ENCODE measurements at regions not wholly inside any gene's neighbourhood (a gene's known extent, or its start where the extent isn't known, plus 50 kb on each side); places are given as distances from the start of the nearest gene placed in this dataset.
"Not testable (repeated sequence)": the region's sequence is repeated elsewhere in the genome, so short reads cannot be mapped to it uniquely, and the experiment has no call there.

DNA sequence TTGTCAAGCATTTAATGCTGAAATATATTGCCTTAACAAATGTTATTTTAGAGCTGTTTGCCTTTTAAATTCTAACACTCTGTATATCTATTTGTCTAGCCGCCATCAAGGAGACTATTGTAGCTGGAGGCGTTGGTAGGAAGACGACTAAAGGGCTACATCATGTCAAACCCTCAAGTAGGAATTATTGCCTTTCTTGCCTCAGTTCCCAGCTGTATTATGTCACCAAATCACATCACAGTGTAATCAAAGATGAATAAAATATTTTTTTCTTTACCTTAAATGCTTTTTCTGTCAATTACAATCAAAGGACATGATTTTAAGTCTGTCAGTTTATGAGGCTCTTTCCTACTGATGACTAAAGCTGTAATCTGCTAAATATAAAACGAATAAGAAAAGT, 233.1 kb downstream of the ZIC4 start:
- no peak overlapping the region for H3K4me3 Mint-ChIP-seq
- no peak for ATAC-seq (replicated peaks in 1 of 2)
- no peaks in the 10 kb centered on the region for H3K27me3 Mint-ChIP-seq (ENCODE audit: low read depth)

DNA sequence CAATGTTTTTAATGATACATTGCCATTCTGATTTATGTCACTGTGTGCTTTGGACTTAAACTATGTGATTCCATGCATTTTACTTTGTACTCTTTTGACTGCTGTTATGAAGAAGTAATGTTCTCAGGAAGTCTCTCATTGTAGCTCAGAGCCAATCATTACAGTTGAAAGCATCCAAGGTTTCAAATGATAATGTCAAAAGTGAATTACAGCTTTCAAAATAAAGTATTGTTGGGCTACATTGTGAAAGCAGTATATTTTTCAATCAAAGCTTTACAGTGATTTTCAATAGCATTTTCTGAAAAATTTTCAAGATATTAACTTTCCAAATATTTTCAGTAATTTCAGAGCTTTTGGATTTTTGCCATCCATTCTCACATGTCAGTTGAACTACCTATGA, 243.6 kb downstream of the ZIC4 start:
- no peak for ATAC-seq (replicated peaks in 1 of 2)
- peaks cover 3 to 5% of the 10 kb centered on the region in 2 donors for H3K9me3 Mint-ChIP-seq
- no peak overlapping the region for H3K4me3 Mint-ChIP-seq
- H3K36me3 Mint-ChIP-seq (ENCODE audit: insufficient read depth in 2 of 2) = peaks cover 0 to 3% of the 10 kb centered on the region in 2 donors
- no peak overlapping the region for H3K27ac Mint-ChIP-seq
- DNase-seq = no peak
- H3K27me3 Mint-ChIP-seq (ENCODE audit: low read depth) = no peaks in the 10 kb centered on the region
- no peaks in the 10 kb centered on the region for H3K4me1 Mint-ChIP-seq (ENCODE audit: low read depth)

More for the DNA sequence above, 233.1 kb downstream of the ZIC4 start:
- no peaks in the 10 kb centered on the region for H3K36me3 Mint-ChIP-seq (ENCODE audit: insufficient read depth in 2 of 2)
- peaks cover 3 to 9% of the 10 kb centered on the region in 2 donors for H3K9me3 Mint-ChIP-seq
- H3K27ac Mint-ChIP-seq = no peak overlapping the region
- DNase-seq = no peak
- H3K4me1 Mint-ChIP-seq (ENCODE audit: low read depth) = no peaks in the 10 kb centered on the region

DNA sequence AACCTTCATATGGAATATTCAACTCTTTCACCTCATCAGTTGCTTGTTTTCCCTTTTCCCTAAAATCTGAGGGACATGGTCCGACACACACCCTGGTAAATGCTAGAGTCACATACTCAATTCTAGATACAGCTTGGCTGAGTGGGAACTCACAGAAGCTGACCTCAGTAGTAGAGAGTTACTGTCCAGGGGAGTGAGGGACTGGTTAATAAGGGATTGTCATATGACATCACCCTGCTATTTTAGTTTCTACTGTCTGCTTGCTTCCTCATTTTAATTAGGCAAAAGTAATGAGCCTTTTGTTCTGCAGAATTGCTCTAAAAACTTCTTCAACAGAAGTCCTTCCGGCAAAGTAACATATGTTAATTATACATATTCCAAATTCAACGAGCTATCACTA, 244.5 kb downstream of the ZIC4 start:
- Mint-ChIP-seq H3K4me1 (ENCODE audit: low read depth) (no peaks in the 10 kb centered on the region), H3K36me3 (ENCODE audit: insufficient read depth in 2 of 2) (peaks cover 0 to 3% of the 10 kb centered on the region in 2 donors), H3K27ac (no peak overlapping the region), H3K9me3 (peaks cover 3 to 10% of the 10 kb centered on the region in 2 donors), H3K4me3 (no peak overlapping the region), H3K27me3 (ENCODE audit: low read depth) (no peaks in the 10 kb centered on the region)
- DNase-seq = no peak
- ATAC-seq (replicated peaks in 1 of 2) = no peak

DNA sequence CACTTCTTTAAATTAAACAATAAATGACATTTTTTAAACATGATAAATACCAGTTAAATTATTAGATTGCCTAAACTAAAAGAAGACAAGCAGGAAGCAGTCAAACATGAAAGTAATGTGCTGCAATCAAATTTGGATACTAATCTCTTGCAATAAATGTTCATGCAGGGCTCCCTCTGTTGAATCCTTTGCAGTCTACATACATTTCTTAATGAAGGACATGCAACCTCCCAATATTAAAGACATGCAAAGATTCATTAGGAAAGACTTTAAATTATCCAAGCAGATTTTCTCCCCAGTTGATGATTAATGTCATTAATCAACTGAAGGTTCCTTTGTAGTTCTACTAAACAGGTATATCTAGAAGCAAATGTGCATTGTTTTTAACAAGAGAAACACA, 245.4 kb downstream of the ZIC4 start:
- Mint-ChIP-seq H3K27ac (no peak overlapping the region), H3K27me3 (ENCODE audit: low read depth) (no peaks in the 10 kb centered on the region), H3K4me3 (no peak overlapping the region), H3K9me3 (peaks cover 4 to 13% of the 10 kb centered on the region in 2 donors), H3K36me3 (ENCODE audit: insufficient read depth in 2 of 2) (peaks cover 0 to 3% of the 10 kb centered on the region in 2 donors), H3K4me1 (ENCODE audit: low read depth) (no peaks in the 10 kb centered on the region)
- no peak for DNase-seq
- ATAC-seq (replicated peaks in 1 of 2) = no peak

DNA sequence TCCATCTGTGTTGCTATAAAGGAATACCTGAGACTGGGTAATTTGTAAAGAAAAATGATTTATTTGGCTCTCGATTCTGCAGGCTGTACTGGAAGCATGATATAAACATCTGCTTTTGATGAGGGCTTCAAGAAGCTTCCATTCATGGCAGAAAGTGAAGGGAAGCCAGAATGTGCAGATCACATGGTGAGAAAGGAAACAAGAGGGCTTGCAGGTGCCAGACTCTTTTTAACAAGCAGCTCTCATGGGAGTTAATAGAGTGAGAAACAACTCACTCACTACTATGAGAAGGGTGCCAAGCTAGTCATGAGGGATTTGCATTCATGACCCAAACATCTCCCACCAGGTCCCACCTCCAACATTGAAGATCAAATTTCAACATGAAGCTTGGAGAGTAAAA, 247.2 kb downstream of the ZIC4 start:
- no peak overlapping the region for H3K27ac Mint-ChIP-seq
- peaks cover 0 to 3% of the 10 kb centered on the region in 2 donors for H3K36me3 Mint-ChIP-seq (ENCODE audit: insufficient read depth in 2 of 2)
- no peak for ATAC-seq (replicated peaks in 1 of 2)
- H3K4me1 Mint-ChIP-seq (ENCODE audit: low read depth) = no peaks in the 10 kb centered on the region
- peaks cover 10 to 18% of the 10 kb centered on the region in 2 donors for H3K9me3 Mint-ChIP-seq
- H3K27me3 Mint-ChIP-seq (ENCODE audit: low read depth) = no peaks in the 10 kb centered on the region
- H3K4me3 Mint-ChIP-seq = no peak overlapping the region
- DNase-seq = no peak

DNA sequence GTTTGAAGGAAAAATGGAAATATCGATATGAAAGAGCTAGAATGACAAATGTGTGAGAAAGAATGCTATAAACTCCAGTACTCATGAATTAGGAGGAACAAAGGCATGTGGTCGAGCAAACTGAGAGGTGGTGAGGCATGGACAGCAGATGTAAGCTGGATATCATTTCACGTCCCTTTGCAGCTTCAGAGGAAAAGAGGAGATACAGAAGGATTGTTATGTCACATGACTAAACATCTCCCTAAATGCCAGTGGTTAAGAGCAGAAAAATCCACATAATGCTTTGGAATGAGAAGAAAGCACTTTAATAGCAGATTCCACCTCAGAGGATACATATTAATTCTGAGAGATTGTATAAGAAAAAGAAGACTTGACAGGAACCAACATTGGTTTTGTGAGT, 248.7 kb downstream of the ZIC4 start:
- ATAC-seq (replicated peaks in 1 of 2) (no peak), DNase-seq (no peak)
- no peaks in the 10 kb centered on the region for H3K27me3 Mint-ChIP-seq (ENCODE audit: low read depth)
- H3K4me1 Mint-ChIP-seq (ENCODE audit: low read depth) = no peaks in the 10 kb centered on the region
- H3K4me3 Mint-ChIP-seq = no peak overlapping the region
- peaks cover 0 to 3% of the 10 kb centered on the region in 2 donors for H3K36me3 Mint-ChIP-seq (ENCODE audit: insufficient read depth in 2 of 2)
- H3K27ac Mint-ChIP-seq = no peak overlapping the region
- peaks cover 10 to 18% of the 10 kb centered on the region in 2 donors for H3K9me3 Mint-ChIP-seq

DNA sequence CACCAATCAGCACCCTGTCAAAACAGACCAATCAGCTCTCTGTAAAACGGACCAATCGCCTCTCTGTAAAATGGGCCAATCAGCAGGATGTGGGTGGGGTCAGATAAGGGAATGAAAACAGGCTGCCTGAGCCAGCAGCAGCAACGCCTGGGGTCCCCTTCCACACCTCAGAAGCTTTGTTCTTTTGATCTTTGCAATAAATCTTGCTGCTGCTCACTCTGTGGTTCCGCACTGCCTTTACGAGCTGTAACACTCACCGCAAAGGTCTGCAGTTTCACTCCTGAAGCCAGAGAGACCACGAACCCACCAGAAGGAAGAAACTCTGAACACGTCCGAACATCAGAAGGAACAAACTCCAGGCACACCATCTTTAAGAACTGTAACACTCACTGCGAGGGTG, 251.4 kb downstream of the ZIC4 start:
- H3K9me3 Mint-ChIP-seq = peaks cover 6 to 19% of the 10 kb centered on the region in 2 donors
- not testable (repeated sequence) for H3K27me3 Mint-ChIP-seq (ENCODE audit: low read depth); DNase-seq; H3K27ac Mint-ChIP-seq; H3K36me3 Mint-ChIP-seq (ENCODE audit: insufficient read depth in 2 of 2); H3K4me1 Mint-ChIP-seq (ENCODE audit: low read depth); ATAC-seq (replicated peaks in 1 of 2); H3K4me3 Mint-ChIP-seq

DNA sequence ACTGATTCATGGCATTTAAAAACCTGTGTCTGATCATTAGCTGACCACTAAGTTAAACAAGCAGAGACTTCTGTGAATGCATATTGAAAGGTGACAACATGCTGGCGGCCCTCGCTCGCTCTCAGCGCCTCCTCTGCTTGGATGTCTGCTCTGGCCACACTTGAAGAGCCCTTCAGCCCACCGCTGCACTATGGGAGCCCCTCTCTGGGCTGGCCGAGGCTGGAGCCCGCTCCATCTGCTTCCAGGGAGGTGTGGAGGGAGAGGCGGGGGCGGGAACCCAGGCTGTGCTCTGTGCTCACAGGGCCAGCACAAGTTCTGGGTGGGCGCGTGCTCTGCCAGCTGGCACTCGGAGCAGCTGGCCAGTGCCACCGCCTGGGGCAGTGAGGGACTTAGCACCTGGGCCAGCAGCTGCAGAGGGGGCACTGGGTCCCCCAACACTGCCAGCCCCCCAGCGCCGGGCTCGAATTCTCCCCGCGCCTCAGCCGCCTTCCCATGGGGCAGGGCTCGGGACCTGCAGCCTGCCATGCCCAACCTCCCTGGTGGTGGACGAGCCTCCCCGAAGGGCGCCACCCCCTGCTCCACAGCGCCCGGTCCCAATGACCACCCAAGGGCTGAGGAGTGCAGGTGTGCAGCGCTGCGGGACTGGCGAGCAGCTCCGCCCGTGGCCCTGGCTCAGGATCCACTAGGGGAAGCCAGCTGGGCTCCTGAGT, 252.4 kb downstream of the ZIC4 start:
- Mint-ChIP-seq H3K4me3 (no peak overlapping the region), H3K36me3 (ENCODE audit: insufficient read depth in 2 of 2) (no peaks in the 10 kb centered on the region), H3K27me3 (ENCODE audit: low read depth) (no peaks in the 10 kb centered on the region), H3K9me3 (peaks cover 6 to 18% of the 10 kb centered on the region in 2 donors), H3K4me1 (ENCODE audit: low read depth) (no peaks in the 10 kb centered on the region), H3K27ac (no peak overlapping the region)
- DNase-seq = no peak
- no peak for ATAC-seq (replicated peaks in 1 of 2)

DNA sequence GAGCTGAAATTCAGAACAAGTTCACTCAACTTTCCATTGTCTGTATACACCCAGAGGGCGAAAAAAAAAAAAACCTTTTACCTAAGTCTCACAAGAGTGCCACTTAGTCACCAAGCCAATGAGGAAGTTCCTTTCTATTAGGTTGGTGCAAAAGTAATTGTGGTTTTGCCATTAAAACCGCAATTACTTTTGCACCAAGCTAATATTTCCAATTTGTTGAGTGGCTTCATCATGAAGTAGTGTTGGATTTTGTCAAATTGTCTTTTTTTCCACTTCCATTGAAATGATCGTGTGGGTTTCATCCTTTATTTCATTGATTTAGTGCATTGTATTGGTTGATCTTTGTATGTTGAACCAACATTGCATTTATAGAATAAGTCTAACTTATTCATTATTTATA, 253.9 kb downstream of the ZIC4 start:
- H3K27ac Mint-ChIP-seq = no peak overlapping the region
- no peak for DNase-seq
- H3K36me3 Mint-ChIP-seq (ENCODE audit: insufficient read depth in 2 of 2) = no peaks in the 10 kb centered on the region
- peaks cover 8 to 16% of the 10 kb centered on the region in 2 donors for H3K9me3 Mint-ChIP-seq
- no peak for ATAC-seq (replicated peaks in 1 of 2)
- H3K27me3 Mint-ChIP-seq (ENCODE audit: low read depth) = no peaks in the 10 kb centered on the region
- no peaks in the 10 kb centered on the region for H3K4me1 Mint-ChIP-seq (ENCODE audit: low read depth)
- no peak overlapping the region for H3K4me3 Mint-ChIP-seq

DNA sequence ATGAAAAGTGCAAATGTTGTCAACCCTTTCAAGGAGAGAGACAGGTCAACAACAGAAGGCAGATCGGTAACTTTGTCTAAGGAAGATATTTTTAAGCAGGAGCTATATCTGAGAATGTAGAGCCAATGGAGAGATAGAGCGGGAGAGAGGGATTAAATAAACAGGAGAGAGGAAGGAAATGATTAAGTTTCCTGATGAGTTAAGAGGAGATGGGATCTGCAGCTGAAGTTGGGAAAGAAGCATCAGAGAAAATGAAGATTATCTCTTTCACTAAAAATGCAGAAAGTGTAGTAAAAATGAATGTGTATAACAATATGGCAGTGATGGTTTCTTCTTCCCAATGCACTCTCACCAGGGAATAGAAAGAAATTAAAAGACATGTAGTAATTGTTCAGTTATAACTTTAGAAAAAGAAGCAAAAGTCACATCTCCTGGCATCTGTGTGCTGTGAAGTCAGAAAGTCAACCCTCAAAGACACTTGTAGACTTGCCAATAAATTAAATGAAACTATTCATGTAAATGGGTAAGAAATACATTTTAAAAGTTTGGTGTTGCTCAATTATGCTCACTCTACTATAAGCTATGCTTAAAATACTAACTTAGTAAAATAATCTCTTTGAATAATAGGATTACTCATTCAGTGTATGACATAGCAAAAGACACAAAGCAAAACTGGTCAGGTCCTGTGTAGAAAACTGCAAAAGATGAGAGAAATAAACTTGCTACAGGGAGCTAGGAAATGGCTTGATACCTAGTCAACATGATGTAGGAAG, 264.6 kb downstream of the ZIC4 start:
- Mint-ChIP-seq H3K36me3 (ENCODE audit: insufficient read depth in 2 of 2) (no peaks in the 10 kb centered on the region), H3K27me3 (ENCODE audit: low read depth) (no peaks in the 10 kb centered on the region), H3K4me3 (no peak overlapping the region), H3K4me1 (ENCODE audit: low read depth) (no peaks in the 10 kb centered on the region), H3K27ac (no peak overlapping the region), H3K9me3 (peaks cover 8 to 15% of the 10 kb centered on the region in 2 donors)
- ATAC-seq (replicated peaks in 1 of 2) (no peak), DNase-seq (no peak)

DNA sequence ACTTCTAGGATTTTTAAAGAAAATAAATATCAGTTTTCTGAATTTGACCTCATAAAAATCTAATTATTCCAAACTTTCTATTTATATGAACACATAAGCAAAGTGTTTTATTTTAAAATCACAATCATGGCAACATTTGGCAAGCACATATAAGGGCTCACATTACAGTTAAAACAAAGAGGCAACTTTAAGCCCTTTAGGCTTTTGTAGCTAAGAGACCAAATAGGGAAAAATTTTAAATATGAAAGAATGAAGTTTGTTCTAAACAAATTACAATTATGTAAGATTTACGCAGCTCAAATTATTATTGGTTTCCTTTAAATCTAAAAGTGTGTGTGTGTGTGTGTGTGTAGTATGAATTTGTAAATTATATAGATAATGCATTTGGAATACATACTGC, 267.0 kb downstream of the ZIC4 start:
- no peak overlapping the region for H3K27ac Mint-ChIP-seq
- H3K4me1 Mint-ChIP-seq (ENCODE audit: low read depth) = no peaks in the 10 kb centered on the region
- H3K27me3 Mint-ChIP-seq (ENCODE audit: low read depth) = no peaks in the 10 kb centered on the region
- no peaks in the 10 kb centered on the region for H3K36me3 Mint-ChIP-seq (ENCODE audit: insufficient read depth in 2 of 2)
- no peak for ATAC-seq (replicated peaks in 1 of 2)
- H3K4me3 Mint-ChIP-seq = no peak overlapping the region
- DNase-seq = no peak
- peaks cover 14% of the 10 kb centered on the region in 2 donors for H3K9me3 Mint-ChIP-seq

DNA sequence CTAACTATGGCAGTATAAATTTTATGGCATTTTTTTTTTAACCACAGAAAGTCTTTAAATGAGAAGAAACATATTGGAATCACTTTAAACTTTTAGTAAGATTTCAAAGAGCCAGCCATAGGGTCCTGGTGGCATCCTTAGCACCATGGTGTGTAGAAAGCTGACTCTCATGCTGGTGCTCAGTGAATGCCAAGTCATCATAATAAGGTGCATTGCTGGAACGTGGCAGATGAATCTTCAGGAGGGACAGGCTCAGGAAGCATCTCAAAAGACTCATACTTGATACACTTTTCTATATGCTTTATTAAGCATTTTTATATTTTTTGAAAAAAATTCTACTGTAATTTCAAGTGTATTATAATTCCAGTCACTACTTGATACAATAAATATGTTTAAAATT, 274.2 kb downstream of the ZIC4 start:
- DNase-seq (no peak), ATAC-seq (replicated peaks in 1 of 2) (no peak)
- Mint-ChIP-seq H3K4me3 (no peak overlapping the region), H3K9me3 (peaks cover 14 to 15% of the 10 kb centered on the region in 2 donors), H3K36me3 (ENCODE audit: insufficient read depth in 2 of 2) (no peaks in the 10 kb centered on the region), H3K27me3 (ENCODE audit: low read depth) (no peaks in the 10 kb centered on the region), H3K4me1 (ENCODE audit: low read depth) (no peaks in the 10 kb centered on the region), H3K27ac (no peak overlapping the region)

DNA sequence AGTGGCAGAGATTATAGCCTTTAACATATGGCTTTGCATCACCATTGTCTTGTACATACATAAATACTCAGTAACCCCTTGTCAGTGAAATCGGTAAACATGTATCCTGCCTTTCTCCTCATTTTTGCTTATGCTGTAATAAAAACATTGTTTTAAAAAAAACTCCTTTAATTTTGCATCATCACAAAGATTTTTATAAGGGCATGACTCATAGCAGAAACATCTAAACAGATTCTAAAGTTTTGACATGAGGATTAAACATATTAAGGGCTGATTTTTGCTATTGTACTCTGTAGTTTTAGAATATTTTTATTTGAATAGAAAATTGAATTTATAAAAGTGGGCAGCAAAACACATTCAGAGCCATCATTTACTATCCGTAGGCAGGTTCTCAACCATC, 275.9 kb downstream of the ZIC4 start:
- Mint-ChIP-seq H3K4me3 (no peak overlapping the region), H3K27me3 (ENCODE audit: low read depth) (no peaks in the 10 kb centered on the region), H3K4me1 (ENCODE audit: low read depth) (no peaks in the 10 kb centered on the region), H3K36me3 (ENCODE audit: insufficient read depth in 2 of 2) (no peaks in the 10 kb centered on the region), H3K27ac (no peak overlapping the region), H3K9me3 (peaks cover 12 to 15% of the 10 kb centered on the region in 2 donors)
- no peak for DNase-seq
- ATAC-seq (replicated peaks in 1 of 2) = no peak

All from activated T-cell treated with anti-CD3 and anti-CD28 coated beads, Interleukin-2, amount 50 U/mL, for 72 hours (primary cell).